ENCODE measurements at regions not wholly inside any gene's neighbourhood (a gene's known extent, or its start where the extent isn't known, plus 50 kb on each side); places are given as distances from the start of the nearest gene placed in this dataset.

DNA sequence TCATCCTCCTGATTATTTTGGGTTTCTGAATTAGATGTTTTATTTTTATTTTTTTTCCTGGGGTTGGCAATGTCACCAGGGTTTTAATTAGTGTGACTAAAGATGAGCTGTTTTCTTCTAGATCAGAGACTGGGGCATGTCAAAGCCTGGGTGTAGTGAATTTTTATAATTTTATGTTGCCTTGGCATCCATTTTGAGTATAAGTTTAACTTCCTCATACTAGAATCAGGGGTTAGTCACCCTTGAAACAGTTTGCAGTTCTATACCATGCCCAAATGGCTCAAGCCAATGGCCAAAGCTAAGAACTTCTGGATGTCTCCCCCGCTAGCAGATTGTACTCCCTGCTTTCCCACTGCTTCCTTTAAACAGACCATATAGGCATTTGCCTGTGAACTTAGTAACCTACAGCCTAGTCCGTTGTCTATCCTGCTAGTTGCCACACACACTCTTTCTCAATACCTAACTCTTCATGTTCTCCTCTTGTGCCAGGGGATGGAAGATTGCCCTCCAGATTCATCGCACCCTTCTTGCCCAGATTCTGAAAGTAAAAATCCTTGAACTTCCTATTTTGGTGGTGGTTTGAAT is 54.5 kb downstream of the KIAA0408 start (continued):
- TF ChIP-seq, protein P1, sequence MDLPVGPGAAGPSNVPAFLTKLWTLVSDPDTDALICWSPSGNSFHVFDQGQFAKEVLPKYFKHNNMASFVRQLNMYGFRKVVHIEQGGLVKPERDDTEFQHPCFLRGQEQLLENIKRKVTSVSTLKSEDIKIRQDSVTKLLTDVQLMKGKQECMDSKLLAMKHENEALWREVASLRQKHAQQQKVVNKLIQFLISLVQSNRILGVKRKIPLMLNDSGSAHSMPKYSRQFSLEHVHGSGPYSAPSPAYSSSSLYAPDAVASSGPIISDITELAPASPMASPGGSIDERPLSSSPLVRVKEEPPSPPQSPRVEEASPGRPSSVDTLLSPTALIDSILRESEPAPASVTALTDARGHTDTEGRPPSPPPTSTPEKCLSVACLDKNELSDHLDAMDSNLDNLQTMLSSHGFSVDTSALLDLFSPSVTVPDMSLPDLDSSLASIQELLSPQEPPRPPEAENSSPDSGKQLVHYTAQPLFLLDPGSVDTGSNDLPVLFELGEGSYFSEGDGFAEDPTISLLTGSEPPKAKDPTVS (IDR thresholded peaks at IDR 0.05; ENCODE audit: low read depth, low read length): no peak
- TF ChIP-seq MTA3 (IDR thresholded peaks at IDR 0.05; ENCODE audit: borderline replicate concordance, low read length) (no peak), TAF1 (IDR thresholded peaks at IDR 0.05; ENCODE audit: borderline replicate concordance, low read depth, low read length) (no peak), NFYA (IDR thresholded peaks at IDR 0.05; ENCODE audit: borderline replicate concordance, low read depth, low read length) (no peak), PML (IDR thresholded peaks at IDR 0.05; ENCODE audit: low read length) (no peak)
- TF ChIP-seq, protein P2, sequence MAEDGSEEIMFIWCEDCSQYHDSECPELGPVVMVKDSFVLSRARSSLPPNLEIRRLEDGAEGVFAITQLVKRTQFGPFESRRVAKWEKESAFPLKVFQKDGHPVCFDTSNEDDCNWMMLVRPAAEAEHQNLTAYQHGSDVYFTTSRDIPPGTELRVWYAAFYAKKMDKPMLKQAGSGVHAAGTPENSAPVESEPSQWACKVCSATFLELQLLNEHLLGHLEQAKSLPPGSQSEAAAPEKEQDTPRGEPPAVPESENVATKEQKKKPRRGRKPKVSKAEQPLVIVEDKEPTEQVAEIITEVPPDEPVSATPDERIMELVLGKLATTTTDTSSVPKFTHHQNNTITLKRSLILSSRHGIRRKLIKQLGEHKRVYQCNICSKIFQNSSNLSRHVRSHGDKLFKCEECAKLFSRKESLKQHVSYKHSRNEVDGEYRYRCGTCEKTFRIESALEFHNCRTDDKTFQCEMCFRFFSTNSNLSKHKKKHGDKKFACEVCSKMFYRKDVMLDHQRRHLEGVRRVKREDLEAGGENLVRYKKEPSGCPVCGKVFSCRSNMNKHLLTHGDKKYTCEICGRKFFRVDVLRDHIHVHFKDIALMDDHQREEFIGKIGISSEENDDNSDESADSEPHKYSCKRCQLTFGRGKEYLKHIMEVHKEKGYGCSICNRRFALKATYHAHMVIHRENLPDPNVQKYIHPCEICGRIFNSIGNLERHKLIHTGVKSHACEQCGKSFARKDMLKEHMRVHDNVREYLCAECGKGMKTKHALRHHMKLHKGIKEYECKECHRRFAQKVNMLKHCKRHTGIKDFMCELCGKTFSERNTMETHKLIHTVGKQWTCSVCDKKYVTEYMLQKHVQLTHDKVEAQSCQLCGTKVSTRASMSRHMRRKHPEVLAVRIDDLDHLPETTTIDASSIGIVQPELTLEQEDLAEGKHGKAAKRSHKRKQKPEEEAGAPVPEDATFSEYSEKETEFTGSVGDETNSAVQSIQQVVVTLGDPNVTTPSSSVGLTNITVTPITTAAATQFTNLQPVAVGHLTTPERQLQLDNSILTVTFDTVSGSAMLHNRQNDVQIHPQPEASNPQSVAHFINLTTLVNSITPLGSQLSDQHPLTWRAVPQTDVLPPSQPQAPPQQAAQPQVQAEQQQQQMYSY (CRISPR knock-in tag; IDR thresholded peaks at IDR 0.05): no peak

DNA sequence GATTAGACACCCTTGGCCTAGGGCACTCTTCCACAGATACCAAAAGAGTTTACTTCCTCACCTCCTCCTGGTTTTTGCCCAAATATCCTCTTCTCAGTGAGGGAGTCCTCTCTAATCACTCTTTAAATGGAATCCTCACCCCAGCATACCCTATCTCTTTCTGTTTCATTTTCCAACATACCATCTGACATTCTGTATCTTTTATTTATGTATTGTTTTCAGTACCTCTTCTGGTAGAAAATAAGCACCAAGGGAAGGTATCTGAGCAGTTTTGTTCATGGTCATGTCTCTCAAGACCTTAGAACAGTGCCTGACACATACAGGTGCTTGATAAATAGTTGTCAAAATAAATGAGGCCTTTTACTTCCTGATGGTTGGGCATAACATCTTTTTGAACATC is 55.1 kb downstream of the KIAA0408 start:
- intact Hi-C loops (cut with micrococcal nuclease; ENCODE audit: unreplicated experiment): no loop called here
- FAIRE-seq: no peak
- TF ChIP-seq CHD4 (IDR thresholded peaks at IDR 0.05): no peak
- TF ChIP-seq REST (IDR thresholded peaks at IDR 0.05; ENCODE audit: low read depth, low read length): no peak
- no peak for TF ChIP-seq MTA3 (IDR thresholded peaks at IDR 0.05; ENCODE audit: borderline replicate concordance, low read length)
- no peak for TF ChIP-seq ZNF274 (IDR thresholded peaks at IDR 0.05; ENCODE audit: insufficient read depth, insufficient read length)
- 0 out of 2 replicates have a peak, but pooled peaks have one; percentile 27 for TF ChIP-seq RBBP5 (conservative IDR thresholded peaks at IDR 0.05)
- TF ChIP-seq, protein P3, sequence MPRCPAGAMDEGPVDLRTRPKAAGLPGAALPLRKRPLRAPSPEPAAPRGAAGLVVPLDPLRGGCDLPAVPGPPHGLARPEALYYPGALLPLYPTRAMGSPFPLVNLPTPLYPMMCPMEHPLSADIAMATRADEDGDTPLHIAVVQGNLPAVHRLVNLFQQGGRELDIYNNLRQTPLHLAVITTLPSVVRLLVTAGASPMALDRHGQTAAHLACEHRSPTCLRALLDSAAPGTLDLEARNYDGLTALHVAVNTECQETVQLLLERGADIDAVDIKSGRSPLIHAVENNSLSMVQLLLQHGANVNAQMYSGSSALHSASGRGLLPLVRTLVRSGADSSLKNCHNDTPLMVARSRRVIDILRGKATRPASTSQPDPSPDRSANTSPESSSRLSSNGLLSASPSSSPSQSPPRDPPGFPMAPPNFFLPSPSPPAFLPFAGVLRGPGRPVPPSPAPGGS (IDR thresholded peaks at IDR 0.05; ENCODE audit: borderline replicate concordance, insufficient read depth, low read depth, low read length, poor library complexity, severe bottlenecking): no peak

More for the DNA sequence above, 55.1 kb downstream of the KIAA0408 start:
- Histone ChIP-seq H3K4me2 (ENCODE audit: control insufficient read depth, insufficient read depth) (peak overlapping the region; percentile 69), H3K36me3 (ENCODE audit: control insufficient read depth in 2 of 2, insufficient read depth in 2 of 2, low read length in 1 of 2) (no peaks in the 10 kb centered on the region), H3K4me3 (peak overlapping the region; percentile 24; the same call in 1 of the 2 replicates), H3K4me1 (ENCODE audit: control insufficient read depth, insufficient read depth, low read length) (peaks cover 18% of the 10 kb centered on the region), H3K9ac (ENCODE audit: control insufficient read depth, insufficient read depth, low read length) (peak overlapping the region; percentile 36; the same call in 1 of the 2 replicates), H2AFZ (ENCODE audit: control insufficient read depth, low read depth, low read length) (peak overlapping the region; percentile 68), H4K20me1 (ENCODE audit: control insufficient read depth, insufficient read depth) (no peaks in the 10 kb centered on the region), H3K9me3 (replicated peaks; ENCODE audit: control insufficient read depth, insufficient read depth, low read length) (no peaks in the 10 kb centered on the region; the same call in 2 of the 3 replicates), H3K79me2 (ENCODE audit: control insufficient read depth, insufficient read depth, low read length) (no peaks in the 10 kb centered on the region), H3K27me3 (replicated peaks in 1 of 2; ENCODE audit: control insufficient read depth in 2 of 2, insufficient read depth in 2 of 2, low read length in 1 of 2) (no peaks in the 10 kb centered on the region), H3K27ac (ENCODE audit: control insufficient read depth, insufficient read depth) (peak overlapping the region; percentile 80)
- SMC1A ChIA-PET (ENCODE audit: uncharacterized antibody, unreplicated experiment): interaction anchor here (1.6 to 2.5 kb wide), 5 partner anchors 14 to 112 kb away, joined by 4 to 10 read pairs (median 5); no protein-coding TSS in a partner anchor
- BruUV-seq (replicated peaks): no TSS peak
- RAD21 ChIA-PET (ENCODE audit: unreplicated experiment): interaction anchor here (1.0 to 1.8 kb wide), 2 partner anchors 11 to 16 kb away, joined by 3 to 4 read pairs; no protein-coding TSS in a partner anchor
- ATAC-seq: peak; percentile 81
- POLR2A ChIA-PET: no interaction called here
- in situ Hi-C loops (cut with MboI): no loop called here
- CTCF ChIA-PET: interaction anchor here (0.9 to 1.0 kb wide), 2 partner anchors 17 to 100 kb away, joined by 3 read pairs; no protein-coding TSS in a partner anchor
- DNase-seq (ENCODE audit: low read depth, low spot score): no peak
